ENCODE measurements at regions not wholly inside any gene's neighbourhood (a gene's known extent, or its start where the extent isn't known, plus 50 kb on each side); places are given as distances from the start of the nearest gene placed in this dataset.

GRCh38 chr5:34497470-34497808 is 158.7 kb upstream of the RAI14 start:
- TF ChIP-seq TAF1 (IDR thresholded peaks at IDR 0.05; ENCODE audit: borderline replicate concordance, insufficient read depth, low read length) (no peak), POLR2AphosphoS5 (IDR thresholded peaks at IDR 0.05; ENCODE audit: low read depth, low read length) (no peak), REST (IDR thresholded peaks at IDR 0.05; ENCODE audit: insufficient read depth in 1 of 2, low read depth in 2 of 2, low read length in 2 of 2) (no peak)
